ENCODE measurements at regions not wholly inside any gene's neighbourhood (a gene's known extent, or its start where the extent isn't known, plus 50 kb on each side); places are given as distances from the start of the nearest gene placed in this dataset.

DNA sequence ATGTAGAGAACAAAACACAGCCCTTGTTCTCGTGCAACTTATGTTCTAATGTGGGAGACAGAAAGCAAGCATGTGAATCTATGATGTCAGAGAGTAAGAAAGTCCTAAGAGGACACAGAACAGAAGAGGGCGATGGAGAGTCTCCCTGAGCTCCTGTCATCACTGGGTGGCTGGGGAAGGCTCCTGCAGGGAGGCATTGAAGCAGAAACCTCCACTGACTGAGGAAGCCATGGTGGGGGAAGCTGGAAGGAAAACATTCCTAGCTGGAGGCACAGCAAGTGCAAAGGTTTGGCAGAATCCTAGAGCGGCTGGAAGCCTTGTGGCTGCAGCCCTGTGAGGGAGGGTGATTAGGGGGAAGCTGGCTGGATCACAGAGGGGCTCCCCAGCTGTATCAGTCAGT lies 248.0 kb downstream of the CDH26 start:
- TF ChIP-seq POLR2A (IDR thresholded peaks at IDR 0.05): no peak
- TF ChIP-seq, protein P1, sequence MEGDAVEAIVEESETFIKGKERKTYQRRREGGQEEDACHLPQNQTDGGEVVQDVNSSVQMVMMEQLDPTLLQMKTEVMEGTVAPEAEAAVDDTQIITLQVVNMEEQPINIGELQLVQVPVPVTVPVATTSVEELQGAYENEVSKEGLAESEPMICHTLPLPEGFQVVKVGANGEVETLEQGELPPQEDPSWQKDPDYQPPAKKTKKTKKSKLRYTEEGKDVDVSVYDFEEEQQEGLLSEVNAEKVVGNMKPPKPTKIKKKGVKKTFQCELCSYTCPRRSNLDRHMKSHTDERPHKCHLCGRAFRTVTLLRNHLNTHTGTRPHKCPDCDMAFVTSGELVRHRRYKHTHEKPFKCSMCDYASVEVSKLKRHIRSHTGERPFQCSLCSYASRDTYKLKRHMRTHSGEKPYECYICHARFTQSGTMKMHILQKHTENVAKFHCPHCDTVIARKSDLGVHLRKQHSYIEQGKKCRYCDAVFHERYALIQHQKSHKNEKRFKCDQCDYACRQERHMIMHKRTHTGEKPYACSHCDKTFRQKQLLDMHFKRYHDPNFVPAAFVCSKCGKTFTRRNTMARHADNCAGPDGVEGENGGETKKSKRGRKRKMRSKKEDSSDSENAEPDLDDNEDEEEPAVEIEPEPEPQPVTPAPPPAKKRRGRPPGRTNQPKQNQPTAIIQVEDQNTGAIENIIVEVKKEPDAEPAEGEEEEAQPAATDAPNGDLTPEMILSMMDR (IDR thresholded peaks at IDR 0.05): no peak

All from lower leg skin (tissue), 3 donors.